HTR-8/SVneo (cell line): ENCODE measurements at regions not wholly inside any gene's neighbourhood (a gene's known extent, or its start where the extent isn't known, plus 50 kb on each side); places are given as distances from the start of the nearest gene placed in this dataset.
"Not testable (repeated sequence)": the region's sequence is repeated elsewhere in the genome, so short reads cannot be mapped to it uniquely, and the experiment has no call there.

Source experiments
- DNase-seq: peaks from one replicate; pipeline ENCODE4 v3.0.0; 2011; ENCODE audit warnings: low spot score, mixed read lengths; ENCODE audit not compliant: insufficient read length
- FAIRE-seq: peaks from 2 replicates; lab custom pipeline; 2011; peaks lifted over from hg19 to GRCh38; lab: Jason Lieb, UNC

DNA sequence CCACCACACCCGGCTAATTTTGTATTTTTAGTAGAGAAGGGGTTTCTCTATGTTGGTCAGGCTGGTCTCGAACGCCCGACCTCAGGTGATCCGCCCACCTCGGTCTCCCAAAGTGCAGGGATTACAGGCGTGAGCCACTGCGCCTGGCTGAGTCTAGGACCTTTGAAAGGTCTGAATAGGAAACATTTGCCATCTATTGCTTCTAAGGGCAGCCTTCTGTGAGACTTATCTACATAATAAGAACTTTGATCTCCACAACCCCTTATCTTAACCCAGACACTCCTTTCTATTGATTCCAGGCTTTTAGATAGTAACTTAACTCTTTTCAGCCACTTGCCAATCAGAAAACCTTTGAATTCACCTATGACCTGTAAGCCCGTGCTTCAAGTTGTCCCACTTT, 112.0 kb upstream of the NPY start:
- FAIRE-seq, DNase-seq: not testable (repeated sequence)

DNA sequence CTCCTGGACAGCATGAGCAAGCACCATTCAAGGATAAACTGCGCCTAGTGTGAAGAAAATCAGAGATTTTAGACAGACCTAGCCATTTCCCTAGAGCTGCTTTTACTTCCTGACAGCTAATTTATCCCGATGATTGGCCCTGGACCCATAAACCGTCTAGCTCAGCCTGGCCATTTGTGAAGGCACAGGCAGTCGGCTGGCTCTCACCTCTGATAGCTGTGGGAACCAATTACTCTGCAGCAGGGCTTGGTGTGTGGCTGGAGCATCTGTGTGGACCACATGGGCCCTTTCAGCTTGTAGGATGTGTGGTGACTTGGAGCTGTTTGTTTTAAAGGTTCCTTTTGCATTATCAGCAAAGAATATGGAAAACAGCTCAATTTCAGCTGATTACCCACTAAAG, 111.1 kb upstream of the NPY start:
- DNase-seq: no peak
- FAIRE-seq: no peak

DNA sequence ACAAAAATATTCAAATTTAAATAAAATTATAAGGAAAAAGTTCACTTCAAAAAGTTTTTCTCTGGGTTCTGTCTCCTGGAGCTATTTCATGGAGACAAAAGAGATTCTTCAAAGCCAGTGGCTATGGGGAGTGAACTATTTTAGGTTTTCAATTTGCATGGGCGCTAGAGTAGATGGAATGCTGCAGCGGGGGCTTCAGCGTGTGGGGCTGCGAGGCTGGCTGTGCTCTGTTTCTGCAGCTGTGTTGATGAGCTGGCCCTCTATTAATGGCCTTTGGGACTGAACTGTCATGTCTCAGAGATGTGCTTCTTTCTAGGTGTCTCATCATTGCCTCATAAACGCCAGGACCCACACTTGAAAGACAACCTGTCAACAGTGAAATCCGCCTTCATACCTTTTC, 108.4 kb upstream of the NPY start:
- DNase-seq (no peak), FAIRE-seq (no peak)

DNA sequence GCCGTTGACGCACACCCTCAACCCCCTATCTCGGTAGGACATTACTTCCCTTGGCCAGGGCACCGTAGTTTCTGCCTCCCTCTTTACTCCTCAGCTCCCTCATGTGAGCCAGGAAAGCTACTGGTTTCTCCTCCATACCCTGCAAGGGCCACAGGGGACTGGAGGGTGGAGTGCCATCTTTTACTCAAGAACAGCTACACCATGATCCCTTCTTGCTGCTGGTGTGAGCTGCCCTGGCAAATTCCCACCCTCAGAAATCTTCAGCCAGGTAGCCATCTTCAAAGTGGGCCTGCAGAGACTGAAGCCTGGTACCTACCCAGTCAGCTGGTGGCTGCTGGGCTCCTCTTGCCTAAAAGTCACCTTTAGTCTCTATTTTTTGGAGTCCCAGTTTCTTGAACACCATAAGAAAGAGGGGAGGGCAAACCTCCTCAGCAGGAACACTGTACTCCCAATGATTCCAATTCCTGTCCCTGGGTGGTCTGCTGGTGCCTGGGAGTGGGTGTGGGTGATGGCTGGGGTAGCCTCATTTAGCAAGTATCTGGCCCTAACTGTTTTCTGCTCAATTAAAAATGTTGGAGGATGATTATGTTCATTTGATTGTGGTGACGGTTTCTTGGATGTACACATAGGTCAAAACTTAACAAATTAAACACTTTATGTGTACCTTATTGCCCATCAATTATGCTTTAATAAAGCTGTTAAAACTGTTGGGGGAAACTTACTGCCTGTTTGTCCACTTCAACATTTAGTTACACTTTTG, 105.0 kb upstream of the NPY start:
- FAIRE-seq (no peak), DNase-seq (no peak)

DNA sequence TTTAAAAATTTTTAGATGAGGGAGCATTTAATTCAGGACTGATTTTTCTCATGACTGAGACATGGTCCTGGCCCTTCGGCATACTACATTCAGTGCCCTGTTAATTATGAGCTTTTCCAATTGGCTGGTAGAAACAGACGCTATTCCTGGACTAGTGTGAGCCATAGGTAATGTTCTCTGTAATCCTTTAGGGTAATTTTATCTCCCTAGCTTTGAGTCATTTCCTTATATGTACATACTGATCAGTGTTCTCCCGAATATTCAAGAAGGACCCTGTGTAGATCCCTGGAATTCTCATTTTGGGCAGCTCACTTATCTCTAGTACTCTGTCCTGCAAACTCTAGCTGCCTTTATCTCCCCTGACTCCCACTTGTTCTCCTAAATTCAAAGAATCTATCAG, 92.6 kb upstream of the NPY start:
- DNase-seq (no peak), FAIRE-seq (no peak)

DNA sequence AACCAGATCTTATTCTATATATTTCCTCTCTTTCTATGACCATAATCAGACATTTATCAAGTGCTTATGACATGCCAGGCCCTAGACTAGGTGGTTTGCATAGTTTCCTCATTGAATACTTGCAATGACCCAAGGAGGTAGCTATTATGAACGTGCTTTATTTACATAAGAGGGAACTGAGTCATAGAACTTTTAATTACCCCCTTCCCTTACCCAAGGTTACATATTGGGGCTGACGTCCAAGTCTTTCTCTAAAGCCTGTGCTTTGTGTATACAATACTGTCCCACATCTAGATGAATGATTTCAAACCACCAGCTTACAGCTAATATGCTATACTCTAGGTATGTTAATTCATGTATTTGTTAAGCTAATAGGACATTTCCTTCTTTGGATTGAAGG, 91.9 kb upstream of the NPY start:
- DNase-seq (no peak), FAIRE-seq (no peak)

DNA sequence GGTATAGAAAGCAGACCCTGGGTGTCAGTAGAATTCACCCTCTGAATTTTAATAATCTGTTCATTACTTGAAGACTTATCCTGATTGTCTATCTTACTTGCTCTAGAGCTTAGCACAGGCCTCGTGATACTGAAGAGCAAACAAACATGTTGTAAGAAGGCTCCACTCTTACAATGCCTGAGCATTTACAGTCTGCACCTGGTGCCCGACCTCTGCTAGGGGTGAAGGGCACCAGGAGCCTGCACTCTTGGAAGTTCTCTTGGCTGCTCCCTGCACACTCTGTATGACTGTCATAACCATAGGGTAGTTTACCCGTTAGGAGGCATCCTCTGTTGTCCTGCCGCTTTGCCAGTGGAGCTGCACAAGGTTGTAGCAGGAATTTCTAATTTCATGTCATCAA, 91.3 kb upstream of the NPY start:
- DNase-seq (no peak), FAIRE-seq (no peak)

DNA sequence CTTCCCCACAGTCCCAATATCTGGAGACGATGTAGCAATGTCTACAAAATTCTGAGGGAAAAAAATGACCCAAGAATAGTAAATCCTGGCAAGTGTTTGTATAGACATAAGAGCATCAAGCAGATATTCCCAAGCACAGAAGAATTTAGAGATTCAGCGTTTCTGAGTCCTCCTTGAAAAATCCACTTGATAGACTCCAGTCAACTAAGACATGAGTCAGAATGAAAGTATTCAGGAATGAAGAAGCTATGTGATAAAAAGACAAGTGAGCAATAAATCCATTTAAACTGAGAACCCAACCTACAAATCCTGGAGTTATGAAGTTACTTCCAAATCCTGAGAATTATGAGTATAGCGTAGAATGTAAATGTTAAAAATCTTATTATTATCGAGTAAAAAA, 86.1 kb upstream of the NPY start:
- FAIRE-seq (no peak), DNase-seq (peak; percentile 49)

DNA sequence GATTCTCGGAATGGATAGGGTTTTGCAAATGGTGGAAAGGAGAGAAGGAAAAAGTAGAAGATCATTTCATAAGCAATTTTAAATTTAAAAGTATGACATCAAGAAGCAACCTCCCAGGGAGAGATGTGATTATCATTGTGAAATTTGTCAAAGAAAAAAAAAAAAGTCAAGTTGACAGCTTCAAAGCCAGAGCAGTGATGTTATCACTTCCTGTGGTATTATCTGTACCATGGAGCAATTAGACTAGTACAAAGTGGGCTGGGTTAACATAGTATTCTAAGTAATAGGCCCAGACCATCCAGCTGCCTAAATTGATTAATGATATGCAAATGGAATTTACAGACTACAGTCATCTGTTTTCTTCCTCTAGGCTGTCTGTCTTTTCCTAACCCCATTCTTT, 84.0 kb upstream of the NPY start:
- no peak for FAIRE-seq
- DNase-seq: no peak

DNA sequence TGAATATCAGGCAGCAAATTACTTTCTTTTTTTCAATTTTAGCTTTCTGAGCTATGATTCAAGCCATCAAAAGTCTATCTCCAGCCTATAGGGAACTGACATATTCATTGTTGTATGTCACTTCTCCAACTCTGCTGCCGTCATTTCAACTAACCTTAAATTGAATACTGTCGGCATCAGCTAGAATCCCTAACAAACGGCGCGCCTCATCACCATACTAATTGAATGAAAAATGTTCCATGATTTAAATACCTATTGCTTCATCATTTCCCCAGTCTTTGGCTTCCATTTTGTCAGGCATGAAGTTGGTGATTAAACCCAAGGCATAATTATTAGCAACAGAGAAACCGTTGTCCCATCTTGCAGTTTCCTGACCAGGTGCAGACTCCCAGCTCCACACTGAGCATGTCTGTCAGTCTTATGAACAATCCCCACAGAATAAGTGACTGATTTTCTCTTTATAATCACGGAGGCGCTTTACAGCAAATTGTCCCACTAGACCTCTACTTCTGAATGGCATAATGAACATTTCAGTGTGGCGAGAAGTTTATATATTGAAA, 83.5 kb upstream of the NPY start:
- FAIRE-seq: no peak
- DNase-seq: no peak

DNA sequence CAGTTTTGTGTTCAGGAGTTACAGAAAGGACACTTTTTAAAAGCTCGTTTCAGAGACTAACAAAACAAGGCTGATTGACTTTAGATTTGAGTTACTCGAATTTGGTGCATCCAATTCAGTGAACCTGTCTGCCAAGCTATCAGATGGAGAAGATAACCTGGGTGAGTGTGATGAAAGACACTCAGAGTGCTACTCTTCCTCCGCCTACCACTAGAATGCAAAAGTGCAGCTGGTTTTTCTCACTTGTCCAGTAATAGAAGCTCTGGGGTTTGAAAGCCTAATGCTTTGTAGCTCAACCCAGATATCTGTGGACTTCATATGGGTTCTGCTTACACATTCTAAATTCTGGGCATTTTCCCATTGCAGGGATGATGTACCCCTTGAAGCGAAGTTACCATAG, 82.8 kb upstream of the NPY start:
- FAIRE-seq (no peak), DNase-seq (no peak)

DNA sequence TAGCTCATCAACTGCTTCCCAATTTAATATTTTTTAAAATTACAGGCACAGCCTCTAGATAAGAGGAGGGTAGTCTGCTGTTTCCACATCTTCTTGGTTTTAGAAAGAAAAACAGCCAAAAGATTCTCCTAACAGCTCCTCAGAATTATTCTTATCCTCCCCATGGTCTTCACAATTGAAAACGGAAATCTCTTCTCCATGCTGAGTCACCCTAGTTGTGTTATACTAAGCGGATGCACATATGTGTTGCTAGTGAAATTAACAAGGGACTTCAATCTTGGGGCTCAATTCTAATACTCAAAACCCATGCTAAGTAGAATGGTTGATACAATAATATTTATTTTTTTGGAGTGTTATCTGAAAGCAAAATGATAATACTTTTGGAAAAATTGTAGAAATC, 71.9 kb upstream of the NPY start:
- DNase-seq (no peak), FAIRE-seq (no peak)

DNA sequence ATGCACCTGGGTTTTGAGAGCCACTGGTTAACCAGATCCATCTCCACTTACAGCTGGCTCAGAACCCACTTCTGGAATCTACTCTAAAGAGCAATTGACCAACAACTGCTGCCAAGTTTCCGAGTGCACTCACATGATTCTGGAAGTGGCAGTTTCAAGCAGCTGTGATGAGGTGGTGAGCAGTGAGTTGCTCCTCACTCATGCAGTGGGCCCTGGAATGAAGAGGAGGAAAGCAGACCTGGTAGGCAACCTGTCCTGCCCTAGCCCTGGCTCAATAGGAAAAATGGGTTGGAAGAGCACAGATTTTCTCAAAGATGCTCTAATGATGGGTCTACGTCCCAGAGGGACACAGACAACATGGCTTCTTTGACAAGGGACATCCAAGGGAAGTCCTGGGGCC, 70.7 kb upstream of the NPY start:
- DNase-seq: no peak
- no peak for FAIRE-seq

DNA sequence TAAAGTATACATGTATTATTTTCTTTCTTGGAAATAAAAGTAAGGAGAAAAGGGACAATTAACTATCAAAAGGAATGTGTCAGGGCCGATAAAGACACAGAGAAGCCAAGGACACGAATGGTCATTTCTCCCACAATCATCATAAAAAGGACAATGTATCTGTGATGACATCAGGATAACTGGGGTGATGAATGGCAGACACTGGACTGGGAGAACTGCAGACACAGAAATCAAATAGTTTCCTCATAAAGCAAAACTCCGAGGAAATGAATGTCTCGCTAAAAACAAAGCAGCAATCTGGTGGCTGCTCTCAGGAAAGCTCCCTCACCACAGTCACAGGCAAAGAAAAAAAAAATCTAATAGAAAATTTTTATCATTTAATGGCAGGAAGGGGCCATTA, 69.3 kb upstream of the NPY start:
- DNase-seq: no peak
- FAIRE-seq: no peak

DNA sequence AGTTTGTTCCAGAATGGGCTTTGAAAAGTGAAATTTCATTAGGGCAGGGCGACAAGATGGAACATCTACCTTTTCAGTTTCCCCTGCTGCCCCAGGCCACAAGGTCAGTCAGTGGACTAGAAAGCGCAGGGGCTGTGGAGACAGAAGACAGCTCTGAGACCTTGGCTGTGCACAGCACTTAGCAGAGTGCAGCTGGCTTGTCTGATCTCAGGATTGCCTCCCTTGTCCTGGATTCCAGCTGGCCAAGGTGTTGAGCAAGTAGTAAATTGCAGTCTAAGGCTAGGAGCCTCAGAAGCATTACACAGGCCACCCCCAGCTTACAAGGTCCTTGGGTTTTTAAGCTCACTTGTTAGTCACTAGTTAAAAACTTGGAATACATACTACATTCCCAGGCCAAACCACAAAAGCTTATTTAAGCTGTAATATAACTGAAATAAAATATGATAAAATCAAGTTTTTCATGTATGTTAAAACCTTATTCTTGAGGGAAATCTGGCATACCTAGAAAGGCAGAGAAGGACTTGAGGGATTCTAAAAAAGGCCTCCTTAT, 67.3 kb upstream of the NPY start:
- no peak for FAIRE-seq
- no peak for DNase-seq

DNA sequence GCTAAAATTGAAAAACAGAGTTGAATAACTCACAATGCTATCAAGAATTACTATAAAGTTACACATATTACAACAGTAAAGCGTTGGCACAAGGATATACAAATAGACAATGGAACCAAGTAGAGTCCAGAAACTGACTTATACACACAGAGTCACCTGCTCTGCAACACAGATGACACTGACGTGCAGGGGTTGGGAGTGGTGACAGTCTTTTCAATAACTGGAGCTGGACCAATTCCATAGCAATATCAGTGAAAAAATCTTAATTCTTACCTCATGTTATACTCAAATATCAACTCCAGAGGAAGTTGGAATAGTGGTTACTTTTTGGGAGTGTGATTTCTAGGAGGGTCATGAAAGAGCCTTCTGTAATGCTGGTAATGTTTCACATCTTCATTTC, 62.5 kb upstream of the NPY start:
- FAIRE-seq (no peak), DNase-seq (no peak)

DNA sequence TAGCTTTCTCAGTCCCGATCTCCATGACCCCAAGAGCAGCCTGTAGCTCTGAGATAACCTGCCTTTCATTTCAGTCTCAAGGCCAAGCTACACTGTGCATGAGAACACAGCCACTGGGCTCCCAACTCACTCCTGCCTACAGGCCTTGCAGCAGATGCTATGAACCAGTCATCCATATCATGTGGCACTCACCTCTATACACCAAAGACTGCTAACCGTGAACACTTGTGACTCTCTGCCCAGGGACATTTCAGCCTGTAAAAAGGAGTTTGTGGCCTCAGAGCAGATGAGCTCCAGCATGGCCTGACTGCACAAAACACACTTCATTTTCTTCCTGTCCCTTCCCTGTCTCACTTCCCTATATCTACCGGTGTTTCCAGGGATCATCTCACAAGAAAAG, 56.9 kb upstream of the NPY start:
- FAIRE-seq: no peak
- no peak for DNase-seq

DNA sequence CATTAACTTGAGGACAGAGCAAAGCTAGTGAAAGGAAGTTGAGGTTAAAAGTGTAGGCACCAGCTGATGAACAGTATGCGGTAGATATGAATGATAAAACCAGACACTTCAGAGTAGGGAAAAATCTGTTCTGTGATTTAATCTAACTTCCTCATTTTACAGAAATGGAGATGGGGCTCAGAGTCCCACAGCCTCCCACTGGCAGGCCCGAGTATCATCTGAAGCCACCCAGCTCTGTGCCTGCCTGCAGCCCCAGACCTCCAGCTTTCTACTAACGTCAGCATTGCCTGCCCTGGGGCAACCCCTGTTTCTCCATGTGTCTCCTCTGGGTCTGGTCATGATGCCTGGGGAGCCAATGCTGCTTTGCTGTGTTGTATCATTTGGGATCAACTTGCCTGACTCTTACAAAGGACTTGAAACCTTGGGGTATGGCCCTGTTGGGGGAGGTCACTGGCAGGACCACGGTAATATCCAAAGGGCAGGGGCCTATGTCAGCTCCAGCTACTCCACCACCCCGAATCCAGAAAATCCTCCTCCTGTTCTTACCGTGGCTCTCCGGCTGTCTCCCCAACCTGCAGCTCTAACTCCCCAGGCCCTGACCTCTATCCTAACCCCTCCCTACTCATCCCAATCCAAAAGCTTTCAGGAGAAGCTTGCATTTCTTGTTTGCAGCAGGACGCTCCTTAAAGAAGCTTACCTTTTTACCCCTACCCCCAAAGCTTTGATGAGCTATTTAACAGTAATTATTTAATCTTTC, 56.2 kb upstream of the NPY start:
- FAIRE-seq (no peak), DNase-seq (no peak)

DNA sequence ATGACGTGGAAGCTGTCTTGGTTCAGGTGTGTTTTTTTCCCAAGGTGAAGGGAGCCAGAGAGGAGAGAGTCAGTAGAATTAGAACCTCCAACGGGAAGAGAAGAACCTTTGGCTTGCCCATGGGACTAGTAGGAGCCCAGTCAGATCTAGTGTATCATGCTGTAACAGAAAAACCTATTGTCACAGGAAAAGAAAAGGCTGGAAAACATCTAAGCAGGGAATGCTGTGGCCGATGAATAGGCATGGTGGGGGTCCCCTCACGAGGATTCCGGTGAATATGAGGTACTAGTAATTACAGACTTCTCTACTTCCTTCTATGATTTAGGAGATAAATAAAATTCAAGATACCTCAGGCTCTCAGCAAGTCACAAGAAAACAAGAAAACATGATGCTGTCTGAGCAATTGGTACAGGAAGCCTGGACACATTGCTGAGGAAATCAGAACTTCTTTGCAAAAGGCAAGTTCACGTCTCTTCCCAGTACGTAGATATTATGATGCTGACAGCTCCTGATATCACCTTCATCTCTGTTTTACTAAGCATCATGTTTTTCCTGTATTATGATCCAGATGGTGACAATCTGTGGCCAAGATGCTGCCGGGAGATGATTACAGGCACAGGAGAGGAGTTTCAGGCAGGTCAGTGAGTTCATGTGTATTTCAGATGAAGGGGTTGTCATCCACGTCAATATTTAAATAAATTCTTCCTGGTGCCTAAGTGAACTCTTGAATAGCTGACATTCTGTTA, 54.3 kb upstream of the NPY start:
- FAIRE-seq: no peak
- DNase-seq: no peak

DNA sequence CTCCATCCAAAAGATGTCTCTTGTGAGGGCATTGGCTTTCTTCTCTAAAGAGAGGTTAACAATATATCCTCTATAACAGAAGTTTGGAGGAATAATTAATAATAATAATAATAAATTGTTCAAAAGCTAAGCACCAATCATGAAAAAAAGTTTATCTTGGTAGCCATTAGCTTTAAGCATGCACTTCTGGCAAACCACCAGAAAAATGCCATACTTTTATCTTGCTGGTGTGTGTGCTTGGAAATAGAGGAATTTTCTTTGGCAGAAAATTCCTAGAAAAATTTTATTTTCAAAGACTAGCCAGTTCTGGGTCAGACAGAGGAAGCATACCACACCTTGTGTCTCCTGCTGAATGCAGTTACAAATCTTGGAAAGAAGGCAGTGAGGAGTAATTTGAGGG, 52.5 kb upstream of the NPY start:
- FAIRE-seq: no peak
- DNase-seq: no peak

DNA sequence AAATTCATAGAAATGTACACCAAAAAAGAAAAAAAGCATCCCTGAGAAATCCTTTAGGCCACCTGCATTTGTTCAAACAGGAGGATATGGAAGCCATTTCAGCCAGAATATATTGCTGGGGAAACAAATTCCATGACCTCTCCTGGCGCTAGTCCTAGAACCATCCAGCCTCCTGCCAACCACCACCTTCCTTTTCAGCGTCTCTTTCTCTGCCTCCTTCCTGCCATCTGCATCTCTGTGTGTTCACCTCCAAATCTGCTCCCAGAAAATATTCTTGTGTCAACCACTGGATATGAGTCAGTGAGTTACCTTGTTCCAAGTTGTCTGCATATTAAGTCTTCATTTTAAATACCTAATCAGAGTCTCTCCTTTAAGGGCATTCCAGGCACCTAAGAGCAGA, 50.6 kb upstream of the NPY start:
- no peak for FAIRE-seq

More for the DNA sequence above, 50.6 kb upstream of the NPY start:
- DNase-seq: no peak
